ENCODE measurements at regions not wholly inside any gene's neighbourhood (a gene's known extent, or its start where the extent isn't known, plus 50 kb on each side); places are given as distances from the start of the nearest gene placed in this dataset.
"Not testable (repeated sequence)": the region's sequence is repeated elsewhere in the genome, so short reads cannot be mapped to it uniquely, and the experiment has no call there.

DNA sequence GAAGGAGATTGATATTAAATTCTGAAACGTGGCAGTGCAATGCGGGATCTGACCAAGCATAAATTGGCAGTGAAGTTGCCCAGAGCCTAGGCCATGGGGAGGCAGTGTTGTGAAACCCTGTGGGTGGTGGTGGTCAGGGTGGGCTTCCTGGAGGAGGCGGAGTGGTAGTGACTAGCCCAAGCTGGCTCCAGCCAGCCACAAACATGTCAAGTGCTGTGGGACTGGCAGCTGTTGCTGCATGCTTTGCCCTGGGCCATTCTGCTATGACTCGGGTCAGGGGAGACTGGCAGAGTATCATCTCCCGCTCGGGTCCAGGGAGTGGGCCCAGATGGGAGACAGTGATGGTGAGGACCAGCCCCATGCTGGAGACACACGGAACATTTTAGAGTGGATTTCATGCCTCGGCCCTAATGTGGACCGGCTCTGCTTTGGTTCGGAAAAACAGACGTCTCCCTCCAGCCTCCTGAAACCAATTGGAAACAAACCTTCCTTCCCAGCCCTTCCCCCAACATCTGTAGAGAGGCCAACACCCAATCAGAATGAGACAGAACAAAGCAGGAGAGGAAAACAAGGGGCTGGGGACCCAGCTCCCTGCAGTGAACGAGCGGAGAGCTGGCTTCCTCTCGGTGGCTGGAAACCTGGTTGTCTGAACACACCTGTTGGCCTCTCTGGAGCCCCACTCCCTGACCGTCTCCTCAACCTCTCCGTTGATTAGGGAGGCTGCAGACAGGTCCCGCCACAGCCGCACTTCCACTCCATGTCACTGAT, 58.2 kb downstream of the TMEM270 start:
- no peak for DNase-seq
- no peak for ATAC-seq
- no peak for TF ChIP-seq POLR2A (IDR thresholded peaks at IDR 0.05)
- TF ChIP-seq CTCF (IDR thresholded peaks at IDR 0.05), result no peak
- intact Hi-C loops (cut with DNase I), result no loop called here
- Histone ChIP-seq H3K9me3 (no peaks in the 10 kb centered on the region), H3K4me3 (no peak overlapping the region), H3K4me1 (no peaks in the 10 kb centered on the region), H3K36me3 (replicated peaks in 1 of 2; ENCODE audit: insufficient read depth in 1 of 2, low read depth in 2 of 2) (no peaks in the 10 kb centered on the region), H3K27ac (no peak overlapping the region), H3K27me3 (no peaks in the 10 kb centered on the region)
- WGBS, 2 donors, result 77 to 79% methylated on average over 18 of the region's 18 CpGs

DNA sequence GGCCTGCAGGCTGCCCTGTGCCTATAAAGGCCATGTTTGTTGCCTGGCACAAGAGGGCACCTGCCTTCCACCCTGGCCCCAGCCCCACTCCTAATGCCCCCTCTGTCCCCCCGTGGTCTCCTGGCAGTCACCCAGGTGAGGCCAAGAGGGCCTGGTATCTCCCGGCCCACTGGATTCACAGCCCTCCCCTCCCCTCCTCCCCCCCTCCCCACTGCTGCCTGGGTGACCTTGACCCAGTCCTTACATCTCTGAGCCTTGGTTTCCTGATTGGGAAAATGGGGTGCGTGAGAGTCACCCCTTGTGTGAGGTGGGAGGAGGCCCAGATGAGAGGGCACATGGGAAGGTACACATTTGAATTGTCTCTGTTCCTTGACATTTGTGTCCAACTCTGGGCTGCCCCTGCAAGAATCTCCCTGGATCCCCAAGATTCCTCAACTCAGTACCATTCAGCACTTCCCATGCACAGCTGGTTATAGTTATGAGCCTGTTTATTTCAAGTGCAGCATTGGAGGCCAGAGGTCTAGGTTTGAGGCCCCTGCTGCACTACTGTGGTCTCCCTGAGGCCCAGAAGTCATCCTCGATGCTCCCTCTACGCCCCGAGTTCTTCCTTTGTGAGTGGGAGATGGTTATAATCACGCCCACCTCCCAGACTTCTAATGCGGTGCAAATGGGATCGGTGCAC, 58.9 kb downstream of the TMEM270 start:
- TF ChIP-seq POLR2A (IDR thresholded peaks at IDR 0.05) (no peak), CTCF (IDR thresholded peaks at IDR 0.05) (no peak)
- Histone ChIP-seq H3K27me3 (no peaks in the 10 kb centered on the region), H3K36me3 (replicated peaks in 1 of 2; ENCODE audit: insufficient read depth in 1 of 2, low read depth in 2 of 2) (no peaks in the 10 kb centered on the region), H3K27ac (no peak overlapping the region), H3K4me1 (no peaks in the 10 kb centered on the region), H3K9me3 (no peaks in the 10 kb centered on the region), H3K4me3 (no peak overlapping the region)
- intact Hi-C loops (cut with DNase I), result no loop called here
- no peak for DNase-seq
- no peak for ATAC-seq
- WGBS, 2 donors, result 77 to 80% methylated on average over 8 to 9 of the region's 9 CpGs

- DNase-seq (no peak), ATAC-seq (no peak)
- Histone ChIP-seq H3K27ac (no peak overlapping the region), H3K4me3 (no peak overlapping the region), H3K9me3 (no peaks in the 10 kb centered on the region), H3K27me3 (no peaks in the 10 kb centered on the region), H3K36me3 (replicated peaks in 1 of 2; ENCODE audit: insufficient read depth in 1 of 2, low read depth in 2 of 2) (no peaks in the 10 kb centered on the region), H3K4me1 (no peaks in the 10 kb centered on the region)
- intact Hi-C loops (cut with DNase I), result no loop called here
- 82 to 83% methylated on average over 16 to 20 of the region's 22 CpGs for WGBS, 2 donors
- TF ChIP-seq POLR2A (IDR thresholded peaks at IDR 0.05), result no peak
- no peak for TF ChIP-seq CTCF (IDR thresholded peaks at IDR 0.05)
Measured at GRCh38 chr7:73920406-73921134, 59.6 kb downstream of the TMEM270 start.

GRCh38 chr7:73921623-73922528, 60.9 kb downstream of the TMEM270 start:
- Histone ChIP-seq H3K4me1 (no peaks in the 10 kb centered on the region), H3K27me3 (no peaks in the 10 kb centered on the region), H3K27ac (no peak overlapping the region), H3K4me3 (no peak overlapping the region), H3K9me3 (no peaks in the 10 kb centered on the region), H3K36me3 (replicated peaks in 1 of 2; ENCODE audit: insufficient read depth in 1 of 2, low read depth in 2 of 2) (no peaks in the 10 kb centered on the region)
- TF ChIP-seq CTCF (IDR thresholded peaks at IDR 0.05), result no peak
- TF ChIP-seq POLR2A (IDR thresholded peaks at IDR 0.05), result no peak
- intact Hi-C loops (cut with DNase I), result no loop called here
- WGBS, 2 donors, result 70 to 75% methylated on average over 11 to 15 of the region's 15 CpGs
- ATAC-seq (no peak), DNase-seq (no peak)

GRCh38 chr7:73928644-73929043, 67.7 kb downstream of the TMEM270 start:
- H3K4me3 ChIP-seq; intact Hi-C loops (cut with DNase I); H3K4me1 ChIP-seq; H3K27me3 ChIP-seq; H3K27ac ChIP-seq; H3K9me3 ChIP-seq; ATAC-seq; DNase-seq; H3K36me3 ChIP-seq (replicated peaks in 1 of 2; ENCODE audit: insufficient read depth in 1 of 2, low read depth in 2 of 2): not testable (repeated sequence)
- 87 to 88% methylated on average over 9 of the region's 9 CpGs for WGBS, 2 donors

Data from body of pancreas (tissue), 4 donors.